GM19452 (cell line): ENCODE measurements at regions not wholly inside any gene's neighbourhood (a gene's known extent, or its start where the extent isn't known, plus 50 kb on each side); places are given as distances from the start of the nearest gene placed in this dataset.
"Not testable (repeated sequence)": the region's sequence is repeated elsewhere in the genome, so short reads cannot be mapped to it uniquely, and the experiment has no call there.

Source experiments
- ATAC-seq: cut with Tn5 transposase; IDR thresholded peaks from one replicate; pipeline ENCODE4 v1.9.1; 2021; ENCODE audit not compliant: unreplicated experiment

DNA sequence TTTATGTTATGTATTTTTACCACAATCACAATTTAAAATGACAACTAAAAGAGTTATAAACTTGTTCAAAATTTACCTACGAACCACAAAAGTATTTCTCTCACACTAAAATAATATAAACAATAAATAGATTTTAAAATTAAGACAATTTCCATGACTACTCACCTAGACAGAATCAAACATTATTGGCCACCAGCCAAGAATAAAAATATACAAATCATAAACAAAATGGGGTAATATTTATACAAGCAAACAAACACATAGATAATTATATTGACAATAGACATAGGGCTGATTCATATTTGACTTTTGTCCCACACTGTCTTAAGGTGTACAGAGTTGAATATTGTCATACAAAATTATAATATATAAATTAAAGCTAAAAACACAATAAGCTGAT lies 119.6 kb upstream of the ZNF92 start:
- no peak for ATAC-seq

DNA sequence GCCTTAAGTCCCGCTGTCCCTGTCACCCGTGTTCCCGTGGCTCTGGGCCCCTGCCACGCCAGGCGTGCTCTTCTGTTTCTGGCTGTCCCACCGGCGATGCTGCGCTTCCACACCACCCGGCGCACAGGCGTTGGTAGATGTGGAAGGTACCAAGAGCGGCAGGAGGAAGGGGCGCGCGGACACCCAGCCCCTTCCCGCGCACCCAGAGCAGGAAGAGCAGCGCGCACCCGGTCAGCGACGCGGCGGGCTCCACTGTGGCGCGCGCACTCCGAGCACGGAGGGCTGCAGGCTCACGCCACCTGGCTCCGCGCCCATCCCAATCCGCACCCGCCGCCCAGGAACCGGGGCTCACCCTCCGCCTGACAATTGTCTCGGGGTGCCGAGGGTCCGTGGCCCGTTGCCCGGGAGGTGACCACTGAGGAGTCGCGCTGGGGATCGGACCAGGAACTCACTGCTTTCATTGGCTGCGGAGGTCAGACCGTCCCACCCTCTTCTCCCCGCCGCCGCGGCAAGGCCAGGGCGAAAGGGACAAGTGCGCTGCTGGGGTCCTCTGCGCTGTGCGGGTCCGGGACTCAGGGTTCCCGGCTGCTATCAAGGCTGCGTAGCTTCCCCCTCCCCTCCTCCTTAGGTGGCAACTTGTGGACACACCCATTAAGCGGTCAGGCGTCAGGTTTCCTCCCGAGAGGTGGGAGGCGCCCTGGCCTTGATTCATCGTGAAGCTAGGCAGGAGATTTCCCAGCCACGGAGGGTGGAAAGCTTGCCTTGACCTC lies 121.6 kb upstream of the ZNF92 start:
- peak; percentile 58 for ATAC-seq

DNA sequence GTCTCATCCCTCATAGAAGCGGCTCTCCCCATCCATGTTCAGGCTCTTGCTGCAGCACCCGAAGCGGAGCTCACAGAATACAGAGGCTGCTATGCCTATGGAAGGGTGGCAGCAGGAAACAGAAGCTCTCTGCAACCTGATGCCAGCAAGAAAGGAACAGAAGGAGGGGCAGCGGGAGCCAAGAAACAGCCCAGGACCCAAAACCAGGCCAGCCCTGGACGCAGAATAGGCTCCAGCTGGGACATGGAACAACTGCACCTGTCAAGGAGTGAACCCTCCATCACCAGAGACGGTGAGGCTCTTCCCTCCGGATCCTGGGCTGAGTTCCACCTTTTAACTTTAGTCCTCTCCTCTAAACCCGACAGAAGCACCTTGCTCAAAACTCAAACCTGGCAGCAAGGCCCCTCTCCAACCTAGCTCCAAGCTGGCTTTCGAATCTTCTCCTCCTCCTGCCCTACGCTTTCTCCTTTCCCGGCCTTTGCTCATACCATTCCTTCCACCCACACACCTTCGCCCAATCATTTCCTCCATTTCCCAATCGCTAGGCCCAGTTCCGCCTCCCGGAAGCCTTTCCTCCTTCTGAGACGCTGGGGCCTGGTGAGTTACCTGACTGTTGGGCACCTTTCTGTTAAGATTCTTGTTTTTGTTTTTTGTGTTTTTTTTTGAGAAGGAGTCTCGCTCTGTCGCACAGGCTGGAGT lies 122.8 kb upstream of the ZNF92 start:
- no peak for ATAC-seq

DNA sequence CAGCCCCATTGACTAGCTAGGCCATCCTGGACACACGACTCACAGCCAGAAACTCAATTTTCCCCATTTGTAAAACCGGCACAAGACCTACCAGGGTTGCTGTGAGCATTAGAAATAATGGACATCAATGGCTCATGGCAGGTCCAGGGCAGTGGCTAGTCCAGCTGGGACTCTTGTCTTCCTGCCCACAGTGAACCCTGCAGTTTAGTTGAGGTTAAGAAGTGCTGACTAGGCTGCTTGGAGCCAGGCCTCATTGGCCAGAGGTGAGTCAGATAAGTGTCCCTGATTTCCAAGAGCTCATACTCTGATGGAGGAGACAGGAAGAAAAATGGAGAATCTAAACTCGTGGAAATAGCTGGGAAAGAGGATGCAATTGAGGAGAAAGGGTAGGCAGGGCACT lies 123.4 kb upstream of the ZNF92 start:
- ATAC-seq = no peak

DNA sequence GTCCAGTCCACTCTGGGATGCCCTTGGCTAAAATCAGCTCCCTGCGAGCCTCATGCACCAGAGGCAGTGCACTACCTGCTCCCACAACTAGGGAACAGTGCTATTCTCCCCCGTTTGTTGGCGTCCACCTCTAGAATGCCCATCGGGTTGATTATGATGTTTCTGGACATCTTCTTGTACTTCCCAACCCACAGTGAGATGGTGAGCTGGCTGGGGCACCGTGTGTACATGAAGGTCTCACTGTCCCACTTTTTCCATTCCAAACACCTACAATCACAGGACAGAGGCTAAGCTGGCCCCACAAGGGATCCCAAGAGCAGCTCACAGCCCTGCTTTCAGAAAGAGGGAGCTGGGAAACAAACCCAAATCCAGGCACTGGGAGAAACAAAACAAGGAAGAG lies 126.2 kb upstream of the ZNF92 start:
- ATAC-seq = no peak

DNA sequence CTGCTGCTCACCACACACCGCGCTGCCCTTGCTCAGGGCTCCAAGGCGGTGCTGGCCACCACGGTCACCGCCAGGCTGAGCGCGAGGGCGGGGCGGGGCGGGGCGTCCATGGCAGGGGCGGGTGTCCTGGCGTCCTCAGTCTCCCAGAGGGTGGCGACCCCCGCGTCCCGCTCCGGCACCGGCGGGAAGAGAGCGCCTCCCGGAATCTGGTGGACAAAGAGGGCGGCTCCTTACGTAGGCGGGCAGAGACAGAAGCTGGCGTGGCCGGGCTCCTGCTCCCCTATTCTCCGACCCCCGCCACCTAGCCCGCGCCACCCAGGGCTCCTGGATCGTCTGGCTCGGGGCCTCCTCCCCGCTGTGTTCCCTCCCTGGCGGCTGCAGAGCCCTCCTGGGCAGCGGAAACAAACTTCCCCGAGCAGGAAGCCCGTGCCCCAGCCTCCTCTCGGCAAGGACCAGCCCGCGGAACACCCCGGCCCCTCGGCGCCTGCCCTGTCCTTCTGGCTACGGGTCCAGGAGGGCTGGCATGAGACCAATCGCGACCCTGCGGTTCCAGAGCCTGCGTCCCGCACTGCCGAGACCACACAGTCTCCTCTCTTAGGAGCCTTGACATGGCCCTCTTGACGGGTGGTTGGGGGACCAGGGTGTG lies 133.8 kb upstream of the ZNF92 start:
- no peak for ATAC-seq

DNA sequence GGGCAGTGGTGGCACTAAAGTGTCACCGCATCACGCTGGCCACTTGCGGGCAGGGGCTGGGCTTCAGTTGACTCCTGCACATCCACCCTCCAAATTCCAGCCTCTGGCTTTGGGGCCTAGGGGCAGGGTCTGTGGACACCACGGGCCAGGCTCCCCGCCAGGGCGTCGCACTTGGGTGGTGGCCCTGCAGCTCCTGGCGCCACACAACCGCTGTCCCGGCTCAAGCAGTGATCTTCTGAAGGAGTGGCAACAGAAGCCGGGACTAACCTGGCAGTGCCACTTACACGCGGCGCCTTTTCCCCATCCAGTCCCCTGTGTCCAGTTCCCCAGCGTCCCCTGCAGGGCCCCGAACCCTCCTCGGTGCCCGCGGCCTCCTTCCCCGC lies 134.3 kb upstream of the ZNF92 start:
- ATAC-seq = no peak

DNA sequence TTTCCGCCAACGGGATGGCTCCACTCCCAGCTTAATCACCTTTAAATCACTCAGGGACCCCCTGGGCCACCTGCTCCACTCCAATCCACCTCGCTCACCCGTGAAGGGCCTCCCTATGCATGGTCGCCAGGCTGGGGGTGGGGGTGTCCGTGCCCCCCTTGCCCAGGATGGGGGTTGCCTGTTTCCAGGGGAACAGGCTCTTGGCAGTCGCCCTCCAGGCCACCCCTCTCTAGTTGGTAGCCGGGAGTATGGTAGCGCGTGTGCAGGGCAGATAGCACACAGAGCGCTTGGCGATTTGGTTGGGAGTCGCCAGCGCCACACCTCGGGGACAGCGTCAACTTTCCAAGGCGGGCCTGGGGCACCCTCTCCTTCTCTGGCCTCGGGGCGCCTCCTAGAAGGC lies 134.9 kb upstream of the ZNF92 start:
- ATAC-seq = no peak

DNA sequence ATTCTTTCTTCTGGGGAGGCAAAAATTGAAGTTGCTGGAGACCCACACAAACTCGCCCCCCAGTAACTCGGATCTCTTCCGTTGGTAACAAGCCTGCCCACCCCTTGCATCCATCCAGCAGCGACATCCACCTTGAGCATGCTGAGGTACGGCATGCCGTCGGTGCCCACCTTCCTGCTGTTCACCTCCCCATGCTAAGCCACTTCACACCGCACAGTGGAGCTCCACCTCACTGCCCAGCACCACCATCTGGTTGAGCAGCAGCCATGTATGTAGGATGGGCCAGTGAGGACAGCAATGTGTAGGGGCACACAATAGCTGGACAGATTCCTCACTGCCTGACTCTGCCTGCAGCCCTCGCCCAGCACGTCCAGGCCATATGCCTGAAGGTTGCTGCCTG lies 138.1 kb upstream of the ZNF92 start:
- ATAC-seq = no peak

DNA sequence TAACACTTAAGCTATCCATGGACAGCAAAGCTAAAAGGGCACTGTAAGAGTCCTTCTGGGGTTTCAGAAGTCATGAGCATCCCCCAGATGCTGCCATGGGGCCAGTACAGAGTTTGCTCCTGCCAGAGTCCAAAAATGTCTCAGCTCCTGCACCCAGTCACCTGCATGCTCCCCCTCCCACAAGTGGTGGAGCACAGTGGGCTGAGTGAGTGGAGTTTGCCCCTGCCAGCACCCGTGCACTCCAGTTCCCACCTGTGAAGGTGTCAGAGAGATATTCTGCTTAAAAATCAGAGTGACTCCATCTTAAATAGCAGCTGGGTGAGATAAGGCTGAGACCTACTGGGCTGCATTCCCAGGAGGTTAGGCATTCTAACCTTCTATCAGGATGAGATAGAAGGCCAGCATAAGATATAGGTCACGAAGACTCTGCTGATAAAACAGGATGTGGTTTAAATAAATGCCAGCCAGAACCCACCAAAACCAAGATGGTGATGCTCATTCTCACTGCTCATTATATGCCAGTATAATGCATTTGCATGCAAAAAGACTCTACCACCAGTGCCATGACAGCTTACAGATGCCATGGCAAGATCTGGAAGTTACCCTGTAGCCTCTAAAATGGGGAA lies 140.1 kb upstream of the ZNF92 start:
- ATAC-seq = no peak

DNA sequence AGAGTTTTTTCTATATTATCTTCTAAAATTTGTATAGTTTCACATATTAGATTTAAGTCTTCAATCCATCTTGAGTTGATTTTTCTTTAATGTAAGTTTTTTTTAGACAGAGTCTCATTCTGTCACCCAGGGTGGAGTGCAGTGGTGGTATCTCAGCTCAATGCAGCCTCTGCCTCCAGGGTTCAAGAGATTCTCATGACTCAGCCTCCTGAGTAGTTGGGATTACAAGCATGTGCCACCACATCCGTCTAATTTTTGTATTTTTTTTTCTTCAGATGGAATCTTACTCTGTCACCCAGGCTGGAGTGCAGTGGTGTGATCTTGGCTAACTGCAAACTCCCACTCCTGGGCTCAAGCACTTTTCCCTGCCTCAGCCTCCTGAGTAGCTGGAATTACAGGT lies 143.4 kb upstream of the ZNF92 start:
- no peak for ATAC-seq

DNA sequence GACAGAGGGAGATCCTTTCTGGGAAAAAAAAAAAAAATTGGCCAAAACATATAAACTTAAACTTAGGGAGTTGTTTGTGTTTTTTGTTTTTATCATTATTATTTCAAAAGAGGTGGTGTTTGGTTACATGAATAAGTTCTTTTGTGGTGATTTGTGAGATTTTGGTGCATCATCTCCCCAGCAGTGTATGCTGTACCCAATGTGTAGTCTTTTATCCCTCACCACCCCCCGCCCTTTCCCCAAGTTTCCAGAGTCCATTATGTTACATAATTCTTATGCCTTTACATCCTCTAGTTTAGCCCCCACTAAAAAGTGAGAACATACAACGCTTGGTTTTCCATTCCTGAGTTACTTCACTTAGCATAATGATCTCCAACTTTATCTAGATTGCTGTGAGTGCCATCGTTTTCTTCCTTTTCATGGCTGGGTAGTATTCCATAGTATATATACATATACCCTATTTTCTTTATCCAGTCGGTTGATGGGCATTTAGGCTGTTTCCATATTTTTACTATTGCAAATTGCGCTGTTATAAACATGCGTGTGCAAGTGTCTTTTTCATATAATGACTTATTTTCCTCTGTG lies 148.1 kb upstream of the ZNF92 start:
- no peak for ATAC-seq

DNA sequence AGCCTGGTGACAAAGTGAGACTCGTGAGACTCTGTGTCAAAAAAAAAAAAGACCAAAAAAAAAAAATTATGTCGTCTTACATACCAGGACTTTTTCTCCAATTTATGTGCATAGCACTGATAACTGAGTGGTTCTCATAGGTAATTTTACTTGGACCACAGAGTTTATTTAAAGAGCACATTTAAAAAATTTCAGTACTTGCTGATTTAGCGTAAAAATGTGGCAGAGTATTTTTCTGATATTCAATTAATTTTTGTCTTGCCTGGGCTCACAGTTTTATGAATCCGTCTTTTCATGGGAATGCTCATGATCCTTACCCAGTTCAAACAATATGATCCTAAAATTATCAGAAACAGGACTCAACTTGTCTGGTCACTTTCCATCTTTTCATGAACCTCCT lies 151.0 kb upstream of the ZNF92 start:
- ATAC-seq = no peak

DNA sequence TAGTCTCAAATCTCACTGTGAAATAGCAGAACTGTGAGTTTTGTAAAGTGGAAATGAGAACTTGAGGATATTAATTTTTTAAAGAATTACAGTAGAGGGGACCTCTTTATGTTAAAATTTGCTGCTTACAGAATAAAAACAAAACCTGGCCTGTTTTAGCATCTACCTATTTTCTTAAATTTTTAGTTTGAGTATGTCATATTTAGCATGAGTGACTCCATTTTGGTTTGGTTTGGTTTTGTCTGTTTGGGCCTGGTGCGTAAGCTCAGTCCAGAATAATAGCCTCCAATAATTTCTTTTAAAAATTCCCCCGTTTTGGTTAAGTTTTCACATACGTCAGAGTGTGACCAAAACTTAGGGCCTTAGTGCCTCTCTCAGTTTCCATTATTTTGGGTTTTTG lies 152.0 kb upstream of the ZNF92 start:
- no peak for ATAC-seq

DNA sequence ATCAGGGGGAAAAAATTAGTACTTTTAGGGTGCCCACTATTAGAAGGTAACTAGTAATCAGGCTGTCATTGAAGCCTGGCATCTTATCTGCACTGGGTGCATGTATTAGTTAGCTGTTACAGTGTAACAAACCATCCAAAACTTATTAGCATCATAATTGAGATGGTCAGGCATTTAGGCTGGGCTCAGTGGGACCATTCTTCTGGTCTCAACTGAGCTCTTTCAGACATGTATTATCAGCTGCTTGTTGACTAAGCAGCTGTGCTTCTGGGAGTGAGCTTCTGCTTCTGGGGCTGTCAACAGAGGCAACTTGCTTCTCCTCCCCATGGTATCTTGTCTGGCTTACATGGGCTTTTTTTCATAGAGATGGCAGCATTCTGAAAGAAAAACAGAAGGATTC lies 154.0 kb upstream of the ZNF92 start:
- ATAC-seq = no peak

DNA sequence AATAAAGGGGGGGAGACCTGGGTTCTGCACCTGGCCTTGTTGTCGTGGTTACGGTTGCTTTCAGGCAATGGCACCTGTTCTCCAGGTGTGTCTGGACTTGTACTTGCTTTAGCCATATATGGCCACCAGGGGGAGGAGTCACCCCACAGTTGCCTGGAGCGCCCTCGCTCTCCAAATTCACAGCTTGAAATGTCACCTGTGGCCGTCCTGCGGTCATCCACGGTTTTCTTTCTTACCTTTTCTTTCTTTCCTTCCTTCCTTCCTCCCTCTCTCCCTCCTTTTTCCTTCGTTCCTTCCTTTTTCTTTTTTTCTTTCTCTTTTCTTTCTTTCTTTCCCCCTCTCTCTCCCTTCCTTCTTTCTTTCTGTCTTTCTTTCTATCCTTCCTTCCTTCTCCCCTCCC lies 157.2 kb upstream of the ZNF92 start:
- ATAC-seq = no peak

DNA sequence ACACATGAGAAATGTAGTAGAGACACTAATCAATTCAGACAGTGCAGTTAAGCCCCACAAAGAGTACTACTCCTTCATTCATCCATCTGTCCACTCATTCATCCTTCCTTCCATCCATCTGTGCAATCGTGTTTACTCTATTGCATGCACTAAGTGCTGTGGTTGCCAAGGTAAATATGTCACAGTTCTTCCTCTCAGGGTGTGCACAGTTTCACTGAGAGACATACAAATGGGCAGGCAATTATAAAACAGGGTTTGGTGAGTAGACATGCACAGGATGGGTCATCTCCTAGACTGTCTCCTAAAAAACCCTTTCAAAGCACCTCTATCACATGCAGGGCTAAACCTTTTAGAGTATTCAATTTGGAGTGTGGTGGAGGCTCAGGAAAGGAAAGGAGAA lies 160.4 kb upstream of the ZNF92 start:
- ATAC-seq = not testable (repeated sequence)

DNA sequence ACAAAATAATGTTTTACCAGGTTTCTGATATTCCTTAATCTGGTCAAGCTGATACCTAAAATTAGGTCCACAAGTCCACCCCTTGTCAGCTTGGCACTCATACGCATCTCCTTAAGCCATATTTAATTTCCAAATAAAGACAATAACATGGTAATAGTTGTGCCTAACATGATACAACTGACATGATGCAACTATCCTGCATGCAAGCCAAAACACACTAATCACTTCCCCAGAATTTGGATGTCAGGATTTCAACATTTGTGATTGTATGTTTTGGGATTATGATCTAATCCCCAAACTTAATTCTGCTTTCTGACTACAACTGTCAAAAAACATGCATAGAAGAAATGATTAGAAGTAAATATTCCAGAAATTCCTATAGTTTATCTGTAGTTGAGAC lies 174.4 kb upstream of the ZNF92 start:
- not testable (repeated sequence) for ATAC-seq

DNA sequence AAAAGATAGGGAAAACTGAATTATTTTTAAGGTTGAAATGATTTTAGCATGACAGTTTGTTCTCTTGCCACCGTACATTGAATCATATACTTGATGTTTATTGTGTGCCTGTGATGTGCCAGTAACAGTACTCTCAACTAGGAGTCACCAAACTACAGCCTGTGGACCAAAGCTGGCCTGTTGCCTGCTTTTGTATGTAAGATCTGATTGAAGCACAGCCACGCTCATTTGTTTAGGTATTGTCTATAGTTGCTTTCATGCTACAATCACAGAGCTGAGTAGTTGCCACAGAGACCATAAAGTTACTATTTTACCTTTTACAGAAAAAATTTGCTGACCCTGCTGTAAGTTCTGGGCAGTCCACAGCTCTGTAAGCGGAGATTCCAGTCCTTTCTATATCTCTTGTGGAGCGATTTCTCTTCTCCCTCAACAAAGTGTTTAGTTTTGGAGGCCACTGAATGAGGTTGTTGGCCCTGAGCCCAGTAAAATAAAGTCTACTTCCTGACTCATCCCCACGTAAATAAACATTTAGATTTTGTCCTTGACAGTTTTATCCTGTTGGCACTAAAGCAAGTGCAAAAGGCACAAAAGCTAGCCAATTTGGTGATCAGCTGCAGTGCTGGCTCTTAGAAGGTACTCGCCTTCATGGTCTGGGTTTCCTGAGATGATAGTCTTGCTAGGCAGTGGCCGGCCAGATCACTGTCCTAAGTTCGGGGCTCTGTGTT lies 180.2 kb upstream of the ZNF92 start:
- not testable (repeated sequence) for ATAC-seq

DNA sequence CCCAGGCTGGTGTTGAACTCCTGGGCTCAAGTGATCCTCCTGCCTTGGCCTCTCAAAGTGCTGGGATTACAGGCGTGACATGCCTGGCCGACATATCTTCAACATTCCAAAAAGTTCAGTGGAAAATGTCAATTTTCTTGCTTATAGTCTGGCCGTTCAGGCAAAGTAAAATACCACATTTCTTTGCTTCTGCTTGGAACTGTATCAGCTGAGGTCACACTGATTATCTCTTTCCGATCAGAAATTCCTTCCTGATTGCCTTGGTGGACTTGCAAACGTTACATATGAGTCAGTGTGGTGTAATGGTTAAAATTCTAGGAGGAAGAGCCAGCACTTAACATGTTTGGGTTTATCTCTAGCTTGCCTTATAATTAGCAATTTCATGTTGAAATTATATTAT lies 170.6 kb upstream of the ERV3-1 start:
- not testable (repeated sequence) for ATAC-seq

DNA sequence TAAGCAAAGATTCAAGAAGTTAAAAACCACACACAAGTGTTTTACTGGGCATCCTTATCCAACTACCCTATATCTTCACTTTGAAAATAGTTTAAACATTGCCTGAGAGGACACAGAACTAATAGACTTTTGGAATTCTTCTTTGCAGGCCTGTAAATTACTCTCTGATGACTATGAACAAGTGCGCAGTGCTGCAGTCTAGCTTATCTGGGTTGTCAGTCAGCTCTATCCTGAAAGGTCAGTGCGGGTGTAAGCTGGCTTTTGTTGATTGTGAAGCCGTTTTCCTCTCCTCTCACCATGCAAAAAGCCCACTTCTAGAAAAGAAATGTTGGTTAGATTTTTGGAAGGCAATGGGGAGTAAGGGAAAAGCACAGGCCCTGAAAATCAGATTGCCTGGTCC lies 143.6 kb upstream of the ERV3-1 start:
- not testable (repeated sequence) for ATAC-seq
